Ovary (tissue), 3 donors: ENCODE measurements at regions not wholly inside any gene's neighbourhood (a gene's known extent, or its start where the extent isn't known, plus 50 kb on each side); places are given as distances from the start of the nearest gene placed in this dataset.

Experiments
- EP300 ChIP-seq: sonication (generic); formaldehyde crosslinking; IDR thresholded peaks from one replicate; pipeline ENCODE4 v1.6.1; 2017; ENCODE audit warnings: antibody characterized with exemption
- POLR2A ChIP-seq: fragments of 450-650 bp; IDR thresholded peaks from one replicate; pipeline ENCODE4 v1.6.1; 2017; ENCODE audit warnings: antibody characterized with exemption, mild to moderate bottlenecking, moderate library complexity
- TF ChIP-seq, protein P1 (sequence below), 3 donors: fragments of 450-650 bp in 2 of 3; fragments of 200-600 bp in 1 of 3; IDR thresholded peaks; one replicate each; pipeline versions ENCODE4 v1.5.1 to v1.8.0; 2016 to 2022; ENCODE audit warnings: antibody characterized with exemption in 3 of 3, mild to moderate bottlenecking in 1 of 3
- donor health status: DM: no; HTN: no; CAD: no.

DNA sequence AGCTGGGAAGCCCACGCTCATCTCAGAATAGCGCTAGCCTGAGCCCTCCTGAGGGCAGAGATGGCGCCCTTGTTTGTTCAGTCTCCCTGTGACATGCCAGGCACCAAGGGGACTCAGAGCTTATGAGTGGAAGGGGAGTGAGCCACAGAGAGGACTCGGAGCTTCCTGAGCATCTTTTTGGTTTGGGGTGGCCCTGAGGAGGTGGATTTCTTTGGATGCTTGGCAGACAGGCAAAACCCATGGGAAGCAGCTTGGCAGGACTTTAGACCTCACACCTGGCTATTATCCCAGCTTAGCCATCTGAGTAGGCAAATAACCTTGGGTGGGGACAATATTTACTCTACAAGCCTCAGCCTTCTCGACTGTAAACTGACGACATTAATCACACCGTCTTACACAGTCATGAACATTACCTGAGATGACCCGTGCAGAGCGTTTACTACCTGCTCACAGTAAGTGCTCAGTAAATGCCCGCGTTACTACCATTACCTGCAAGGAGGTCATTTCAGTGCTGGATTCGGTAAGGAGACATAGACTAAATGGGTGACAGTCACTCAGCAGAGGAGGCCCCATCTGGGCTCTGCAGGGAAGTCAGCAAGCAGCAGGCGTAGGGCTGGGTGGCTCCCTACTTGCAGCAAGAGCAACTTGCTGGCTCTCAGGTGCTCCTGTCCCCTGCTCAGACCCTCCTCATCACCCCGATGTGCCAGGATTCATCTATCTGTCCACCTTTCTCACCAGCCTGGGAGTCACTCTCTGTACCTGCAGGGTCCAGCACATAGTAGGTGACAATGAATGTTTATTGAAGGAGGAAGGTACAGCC lies 54.9 kb downstream of the KLHDC7A start:
- no peak for TF ChIP-seq POLR2A
- TF ChIP-seq, protein P1, sequence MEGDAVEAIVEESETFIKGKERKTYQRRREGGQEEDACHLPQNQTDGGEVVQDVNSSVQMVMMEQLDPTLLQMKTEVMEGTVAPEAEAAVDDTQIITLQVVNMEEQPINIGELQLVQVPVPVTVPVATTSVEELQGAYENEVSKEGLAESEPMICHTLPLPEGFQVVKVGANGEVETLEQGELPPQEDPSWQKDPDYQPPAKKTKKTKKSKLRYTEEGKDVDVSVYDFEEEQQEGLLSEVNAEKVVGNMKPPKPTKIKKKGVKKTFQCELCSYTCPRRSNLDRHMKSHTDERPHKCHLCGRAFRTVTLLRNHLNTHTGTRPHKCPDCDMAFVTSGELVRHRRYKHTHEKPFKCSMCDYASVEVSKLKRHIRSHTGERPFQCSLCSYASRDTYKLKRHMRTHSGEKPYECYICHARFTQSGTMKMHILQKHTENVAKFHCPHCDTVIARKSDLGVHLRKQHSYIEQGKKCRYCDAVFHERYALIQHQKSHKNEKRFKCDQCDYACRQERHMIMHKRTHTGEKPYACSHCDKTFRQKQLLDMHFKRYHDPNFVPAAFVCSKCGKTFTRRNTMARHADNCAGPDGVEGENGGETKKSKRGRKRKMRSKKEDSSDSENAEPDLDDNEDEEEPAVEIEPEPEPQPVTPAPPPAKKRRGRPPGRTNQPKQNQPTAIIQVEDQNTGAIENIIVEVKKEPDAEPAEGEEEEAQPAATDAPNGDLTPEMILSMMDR (IDR thresholded peaks at IDR 0.05) = no peak
- no peak for TF ChIP-seq EP300
